ENCODE measurements at regions not wholly inside any gene's neighbourhood (a gene's known extent, or its start where the extent isn't known, plus 50 kb on each side); places are given as distances from the start of the nearest gene placed in this dataset.

DNA sequence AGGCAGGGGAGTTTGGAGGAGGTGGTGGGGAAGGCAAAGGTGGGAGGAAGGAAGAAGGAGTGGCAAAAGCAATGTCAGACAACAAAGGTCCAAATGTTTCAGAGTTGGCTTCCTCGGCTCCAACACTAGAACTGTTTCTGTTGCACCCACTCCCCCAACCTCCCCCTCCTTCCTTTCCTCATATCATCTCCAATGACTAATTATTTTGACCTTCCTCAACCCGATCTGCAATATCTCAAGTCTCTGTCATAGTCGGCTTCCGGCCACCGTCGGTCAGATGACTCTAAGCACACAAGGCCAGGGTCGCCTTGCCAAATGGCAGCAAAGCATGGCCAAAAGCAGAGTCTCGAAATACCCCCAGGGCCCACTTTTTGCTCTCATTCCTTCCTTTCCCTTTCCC is 637.0 kb upstream of the TBX3 start:
- no peaks in the 10 kb centered on the region for H3K36me3 ChIP-seq
- TF ChIP-seq CTCF (IDR thresholded peaks at IDR 0.05; ENCODE audit: low read depth, low read length), result no peak
- H3K27me3 ChIP-seq (ENCODE audit: insufficient read depth, low read depth, severe bottlenecking), result peaks cover 2% of the 10 kb centered on the region
- DNase-seq, result no peak
- no peaks in the 10 kb centered on the region for H3K9me3 ChIP-seq (ENCODE audit: severe bottlenecking)
- no peak overlapping the region for H3K27ac ChIP-seq
- no peak overlapping the region for H3K4me3 ChIP-seq (ENCODE audit: low read depth, low read length)

DNA sequence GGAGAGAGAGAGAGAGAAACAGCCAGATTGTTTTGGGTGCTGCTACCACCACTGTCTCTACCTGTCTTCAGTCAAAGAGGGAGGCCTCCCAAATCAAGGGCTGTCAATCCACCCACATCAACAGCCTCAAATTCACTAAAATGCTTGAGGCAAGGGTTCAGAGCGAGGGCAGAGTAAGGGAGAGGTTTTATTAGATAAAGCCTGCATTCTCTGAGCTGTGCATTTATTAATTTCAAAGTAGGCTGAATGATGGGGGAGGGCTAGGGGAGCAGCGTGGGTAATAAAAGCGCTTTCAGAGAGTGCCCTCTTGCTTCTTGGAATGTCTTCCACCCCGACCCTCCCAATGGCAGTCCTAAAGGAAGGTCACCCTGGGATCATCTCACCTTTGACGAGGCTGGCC is 636.5 kb upstream of the TBX3 start:
- TF ChIP-seq CTCF (IDR thresholded peaks at IDR 0.05; ENCODE audit: low read depth, low read length), result no peak
- Histone ChIP-seq H3K9me3 (ENCODE audit: severe bottlenecking) (no peaks in the 10 kb centered on the region), H3K4me3 (ENCODE audit: low read depth, low read length) (no peak overlapping the region), H3K36me3 (no peaks in the 10 kb centered on the region), H3K27ac (no peak overlapping the region), H3K27me3 (ENCODE audit: insufficient read depth, low read depth, severe bottlenecking) (peaks cover 2% of the 10 kb centered on the region)
- no peak for DNase-seq

GRCh38 chr12:115319446-115320040 is 635.6 kb upstream of the TBX3 start:
- no peak for DNase-seq
- no peak for TF ChIP-seq CTCF (IDR thresholded peaks at IDR 0.05; ENCODE audit: low read depth, low read length)
- Histone ChIP-seq H3K36me3 (no peaks in the 10 kb centered on the region), H3K27ac (no peak overlapping the region), H3K27me3 (ENCODE audit: insufficient read depth, low read depth, severe bottlenecking) (peaks cover 2% of the 10 kb centered on the region), H3K4me3 (ENCODE audit: low read depth, low read length) (no peak overlapping the region), H3K9me3 (ENCODE audit: severe bottlenecking) (no peaks in the 10 kb centered on the region)

DNA sequence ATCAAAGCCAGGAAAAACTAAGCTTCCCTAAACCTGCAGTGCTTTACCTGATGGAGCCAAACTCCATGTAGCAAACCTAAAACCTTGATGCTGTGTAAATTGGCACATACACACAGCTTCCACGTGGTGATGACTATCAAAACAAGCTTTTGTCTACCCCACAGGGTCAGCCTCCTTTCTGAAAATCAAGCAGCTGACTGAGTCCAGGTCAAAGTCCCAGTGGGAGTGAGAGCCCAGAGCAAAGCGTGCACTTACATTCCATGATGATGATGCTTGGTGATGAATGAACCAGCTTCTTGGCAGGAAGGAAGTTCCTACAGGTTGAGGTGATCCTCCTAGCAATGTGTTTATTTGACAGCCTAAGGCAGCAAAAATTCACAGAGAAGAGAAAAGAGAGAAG is 630.0 kb upstream of the TBX3 start:
- DNase-seq, result no peak
- TF ChIP-seq CTCF (IDR thresholded peaks at IDR 0.05; ENCODE audit: low read depth, low read length), result no peak
- H3K27me3 ChIP-seq (ENCODE audit: insufficient read depth, low read depth, severe bottlenecking), result peaks cover 5% of the 10 kb centered on the region
- no peaks in the 10 kb centered on the region for H3K9me3 ChIP-seq (ENCODE audit: severe bottlenecking)
- no peak overlapping the region for H3K4me3 ChIP-seq (ENCODE audit: low read depth, low read length)
- H3K27ac ChIP-seq, result no peak overlapping the region
- H3K36me3 ChIP-seq, result no peaks in the 10 kb centered on the region

DNA sequence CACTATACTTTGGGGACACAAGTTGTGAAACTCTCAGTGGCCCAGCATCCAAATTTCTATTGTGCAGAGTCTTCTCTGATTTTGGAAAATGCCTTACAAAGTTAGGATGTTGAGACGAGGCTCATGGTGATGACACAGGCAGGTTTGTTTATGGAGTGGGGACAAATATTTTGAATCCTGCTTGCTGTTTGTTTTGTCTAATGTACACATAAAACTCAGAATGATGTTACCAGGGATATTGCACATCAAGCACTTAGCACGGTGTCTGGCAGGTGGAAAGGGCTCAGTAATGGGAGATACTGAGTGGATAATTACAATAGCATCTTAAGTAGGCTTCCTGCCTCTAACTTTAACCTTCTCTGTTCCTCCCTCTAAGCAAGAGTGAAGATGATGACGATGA is 628.9 kb upstream of the TBX3 start:
- H3K9me3 ChIP-seq (ENCODE audit: severe bottlenecking), result no peaks in the 10 kb centered on the region
- TF ChIP-seq CTCF (IDR thresholded peaks at IDR 0.05; ENCODE audit: low read depth, low read length), result no peak
- H3K36me3 ChIP-seq, result no peaks in the 10 kb centered on the region
- no peak overlapping the region for H3K27ac ChIP-seq
- no peak for DNase-seq
- no peak overlapping the region for H3K4me3 ChIP-seq (ENCODE audit: low read depth, low read length)
- peaks cover 5% of the 10 kb centered on the region for H3K27me3 ChIP-seq (ENCODE audit: insufficient read depth, low read depth, severe bottlenecking)

DNA sequence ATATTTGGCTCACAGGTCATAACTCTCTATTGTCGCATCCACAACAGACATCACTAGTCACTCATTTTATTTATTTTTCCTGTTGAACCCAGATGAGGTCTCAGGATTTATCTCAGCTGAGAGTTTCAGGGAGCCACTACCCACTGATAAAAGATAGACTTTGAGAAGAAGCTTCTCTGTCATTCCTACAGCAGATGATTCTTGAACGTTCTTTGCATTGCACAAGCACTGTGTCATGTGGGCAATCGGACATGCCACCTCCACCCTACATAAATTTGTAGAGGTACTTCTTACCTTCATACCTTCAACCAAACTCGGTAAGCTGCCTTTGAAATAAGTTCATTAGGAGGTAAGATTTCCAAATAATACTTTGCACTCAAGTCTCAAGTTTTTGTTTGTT is 627.9 kb upstream of the TBX3 start:
- H3K4me3 ChIP-seq (ENCODE audit: low read depth, low read length), result no peak overlapping the region
- H3K27me3 ChIP-seq (ENCODE audit: insufficient read depth, low read depth, severe bottlenecking), result peaks cover 5% of the 10 kb centered on the region
- no peaks in the 10 kb centered on the region for H3K36me3 ChIP-seq
- TF ChIP-seq CTCF (IDR thresholded peaks at IDR 0.05; ENCODE audit: low read depth, low read length), result no peak
- no peak overlapping the region for H3K27ac ChIP-seq
- no peak for DNase-seq
- H3K9me3 ChIP-seq (ENCODE audit: severe bottlenecking), result no peaks in the 10 kb centered on the region

All from WERI-Rb-1 (cell line).